Thyroid gland (tissue), 4 donors: ENCODE measurements at regions not wholly inside any gene's neighbourhood (a gene's known extent, or its start where the extent isn't known, plus 50 kb on each side); places are given as distances from the start of the nearest gene placed in this dataset.

Source experiments
- CTCF ChIP-seq, 6 experiments: fragments of 200-600 bp in 3 of 6; fragments of 450-650 bp in 3 of 6; sonication (generic) in 3 of 6; IDR thresholded peaks; one replicate each; pipeline ENCODE4 v1.5.1; 2016 to 2019; ENCODE audit warnings: antibody characterized with exemption in 6 of 6, mild to moderate bottlenecking in 2 of 6, inconsistent platforms in 1 of 6, moderate library complexity in 1 of 6
- POLR2A ChIP-seq, 2 donors: fragments of 450-650 bp; IDR thresholded peaks; one replicate each; pipeline ENCODE4 v1.6.1; 2017; ENCODE audit warnings: antibody characterized with exemption in 2 of 2, mild to moderate bottlenecking in 2 of 2, moderate library complexity in 1 of 2

- TF ChIP-seq CTCF (IDR thresholded peaks at IDR 0.05), result no peak
- TF ChIP-seq POLR2A (IDR thresholded peaks at IDR 0.05), result no peak
Observed at GRCh38 chr21:38054334-38054733, 138.1 kb upstream of the KCNJ6 start.
